ENCODE measurements at regions not wholly inside any gene's neighbourhood (a gene's known extent, or its start where the extent isn't known, plus 50 kb on each side); places are given as distances from the start of the nearest gene placed in this dataset.
"Not testable (repeated sequence)": the region's sequence is repeated elsewhere in the genome, so short reads cannot be mapped to it uniquely, and the experiment has no call there.

GRCh38 chrX:45505214-45505613 lies 304.5 kb upstream of the DIPK2B start:
- no peak for DNase-seq (ENCODE audit: low read depth in 3 of 3)

- DNase-seq (ENCODE audit: low read depth in 3 of 3): not testable (repeated sequence)
Observed at GRCh38 chrX:45503787-45504362, 303.2 kb upstream of the DIPK2B start.

GRCh38 chrX:45502396-45502795 lies 301.7 kb upstream of the DIPK2B start:
- DNase-seq (ENCODE audit: low read depth in 3 of 3): no peak

- DNase-seq (ENCODE audit: low read depth in 3 of 3): no peak
Observed at GRCh38 chrX:45497290-45497689, 296.6 kb upstream of the DIPK2B start.

GRCh38 chrX:45485719-45486118 lies 285.0 kb upstream of the DIPK2B start:
- no peak for DNase-seq (ENCODE audit: low read depth in 3 of 3)

- DNase-seq (ENCODE audit: low read depth in 3 of 3): no peak
Observed at GRCh38 chrX:45479835-45480422, 279.3 kb upstream of the DIPK2B start.

GRCh38 chrX:45479196-45479834 lies 278.6 kb upstream of the DIPK2B start:
- DNase-seq (ENCODE audit: low read depth in 3 of 3): no peak

GRCh38 chrX:45472968-45473367 lies 272.3 kb upstream of the DIPK2B start:
- no peak for DNase-seq (ENCODE audit: low read depth in 3 of 3)

- DNase-seq (ENCODE audit: low read depth in 3 of 3): not testable (repeated sequence)
Observed at GRCh38 chrX:45467537-45467936, 266.9 kb upstream of the DIPK2B start.

GRCh38 chrX:45455732-45456131 lies 255.1 kb upstream of the DIPK2B start:
- not testable (repeated sequence) for DNase-seq (ENCODE audit: low read depth in 3 of 3)

GRCh38 chrX:45454290-45454689 lies 253.6 kb upstream of the DIPK2B start:
- DNase-seq (ENCODE audit: low read depth in 3 of 3): no peak

- no peak for DNase-seq (ENCODE audit: low read depth in 3 of 3)
Observed at GRCh38 chrX:45449982-45450381, 249.3 kb upstream of the DIPK2B start.

- DNase-seq (ENCODE audit: low read depth in 3 of 3): no peak
Observed at GRCh38 chrX:45447995-45448394, 247.3 kb upstream of the DIPK2B start.

GRCh38 chrX:45447331-45447730 lies 246.7 kb upstream of the DIPK2B start:
- DNase-seq (ENCODE audit: low read depth in 3 of 3): no peak

GRCh38 chrX:45445745-45446412 lies 245.2 kb upstream of the DIPK2B start:
- no peak for DNase-seq (ENCODE audit: low read depth in 3 of 3)

- no peak for DNase-seq (ENCODE audit: low read depth in 3 of 3)
Observed at GRCh38 chrX:45437186-45437585, 236.5 kb upstream of the DIPK2B start.

- DNase-seq (ENCODE audit: low read depth in 3 of 3): no peak
Observed at GRCh38 chrX:45435481-45435880, 234.8 kb upstream of the DIPK2B start.

- no peak for DNase-seq (ENCODE audit: low read depth in 3 of 3)
Observed at GRCh38 chrX:45434231-45434630, 233.6 kb upstream of the DIPK2B start.

GRCh38 chrX:45428831-45429230 lies 228.2 kb upstream of the DIPK2B start:
- no peak for DNase-seq (ENCODE audit: low read depth in 3 of 3)

GRCh38 chrX:45424326-45424725 lies 223.7 kb upstream of the DIPK2B start:
- no peak for DNase-seq (ENCODE audit: low read depth in 3 of 3)

GRCh38 chrX:45422216-45422925 lies 221.7 kb upstream of the DIPK2B start:
- DNase-seq (ENCODE audit: low read depth in 3 of 3): no peak

GRCh38 chrX:45421806-45422205 lies 221.1 kb upstream of the DIPK2B start:
- DNase-seq (ENCODE audit: low read depth in 3 of 3): no peak
